Neural crest cell (in vitro differentiated cells): ENCODE measurements at regions not wholly inside any gene's neighbourhood (a gene's known extent, or its start where the extent isn't known, plus 50 kb on each side); places are given as distances from the start of the nearest gene placed in this dataset.

Source experiments
- DNase-seq: peaks from one replicate; pipeline ENCODE4 v3.0.0; 2021; ENCODE audit warnings: low read depth, mixed read lengths, low spot score
- H3K27ac Mint-ChIP-seq: one replicate; pipeline ENCODE4 v1.8.0; 2021; ENCODE audit warnings: mild to moderate bottlenecking, mixed read lengths; ENCODE audit not compliant: unreplicated experiment
- H3K27me3 Mint-ChIP-seq: 2 replicates; pipeline ENCODE4 v1.8.0; 2021; ENCODE audit warnings: low read depth, mild to moderate bottlenecking, mixed read lengths
- H3K36me3 Mint-ChIP-seq: 2 replicates; pipeline ENCODE4 v1.8.0; 2021; ENCODE audit warnings: low read depth, mild to moderate bottlenecking, mixed read lengths
- H3K4me1 Mint-ChIP-seq: 2 replicates; pipeline ENCODE4 v1.8.0; 2021; ENCODE audit warnings: mixed read lengths
- H3K4me3 Mint-ChIP-seq: one replicate; pipeline ENCODE4 v1.8.0; 2021; ENCODE audit warnings: mild to moderate bottlenecking, mixed read lengths
- H3K9me3 Mint-ChIP-seq: 2 replicates; pipeline ENCODE4 v1.8.0; 2021; ENCODE audit warnings: mixed read lengths
- CTCF ChIP-seq: fragments of 200-600 bp; sonication (generic); conservative IDR thresholded peaks from 2 replicates; pipeline ENCODE4 v1.5.0; 2021; ENCODE audit warnings: antibody characterized with exemption, mild to moderate bottlenecking

GRCh38 chr18:76144844-76145243 lies 350.2 kb downstream of the ZNF516 start:
- H3K36me3 Mint-ChIP-seq = no peaks in the 10 kb centered on the region
- TF ChIP-seq CTCF = no peak
- no peak overlapping the region for H3K27ac Mint-ChIP-seq
- no peaks in the 10 kb centered on the region for H3K27me3 Mint-ChIP-seq
- no peak for DNase-seq
- peaks cover 6% of the 10 kb centered on the region for H3K4me1 Mint-ChIP-seq
- no peaks in the 10 kb centered on the region for H3K9me3 Mint-ChIP-seq
- H3K4me3 Mint-ChIP-seq = no peak overlapping the region

- no peak for TF ChIP-seq CTCF
- Mint-ChIP-seq H3K36me3 (no peaks in the 10 kb centered on the region), H3K4me3 (no peak overlapping the region), H3K9me3 (no peaks in the 10 kb centered on the region), H3K27ac (no peak overlapping the region), H3K27me3 (no peaks in the 10 kb centered on the region), H3K4me1 (peaks cover 6% of the 10 kb centered on the region)
- no peak for DNase-seq
Observed at GRCh38 chr18:76142611-76143010, 352.4 kb downstream of the ZNF516 start.

GRCh38 chr18:76139844-76140243 lies 355.2 kb downstream of the ZNF516 start:
- Mint-ChIP-seq H3K4me1 (no peaks in the 10 kb centered on the region), H3K27me3 (no peaks in the 10 kb centered on the region), H3K27ac (no peak overlapping the region), H3K36me3 (no peaks in the 10 kb centered on the region), H3K4me3 (no peak overlapping the region), H3K9me3 (peaks cover 2% of the 10 kb centered on the region)
- no peak for TF ChIP-seq CTCF
- no peak for DNase-seq

- Mint-ChIP-seq H3K27me3 (no peaks in the 10 kb centered on the region), H3K4me1 (no peaks in the 10 kb centered on the region)
- DNase-seq = no peak
Observed at GRCh38 chr18:76137216-76137615, 357.8 kb downstream of the ZNF516 start.

GRCh38 chr18:76136701-76137100 lies 358.3 kb downstream of the ZNF516 start:
- no peak for TF ChIP-seq CTCF
- Mint-ChIP-seq H3K27me3 (no peaks in the 10 kb centered on the region), H3K4me1 (no peaks in the 10 kb centered on the region), H3K9me3 (peaks cover 11% of the 10 kb centered on the region), H3K27ac (no peak overlapping the region), H3K36me3 (peaks cover 5% of the 10 kb centered on the region), H3K4me3 (no peak overlapping the region)
- DNase-seq = no peak

More at GRCh38 chr18:76137216-76137615, 357.8 kb downstream of the ZNF516 start:
- peaks cover 11% of the 10 kb centered on the region for H3K9me3 Mint-ChIP-seq
- no peak overlapping the region for H3K4me3 Mint-ChIP-seq
- TF ChIP-seq CTCF = no peak
- peaks cover 5% of the 10 kb centered on the region for H3K36me3 Mint-ChIP-seq
- H3K27ac Mint-ChIP-seq = no peak overlapping the region

- TF ChIP-seq CTCF = no peak
- no peaks in the 10 kb centered on the region for H3K27me3 Mint-ChIP-seq
Observed at GRCh38 chr18:76134628-76135027, 360.4 kb downstream of the ZNF516 start.

More at GRCh38 chr18:76134628-76135027, 360.4 kb downstream of the ZNF516 start:
- Mint-ChIP-seq H3K27ac (no peak overlapping the region), H3K9me3 (peaks cover 13% of the 10 kb centered on the region), H3K36me3 (peaks cover 7% of the 10 kb centered on the region), H3K4me1 (no peaks in the 10 kb centered on the region), H3K4me3 (no peak overlapping the region)
- no peak for DNase-seq
